ENCODE measurements at regions not wholly inside any gene's neighbourhood (a gene's known extent, or its start where the extent isn't known, plus 50 kb on each side); places are given as distances from the start of the nearest gene placed in this dataset.

DNA sequence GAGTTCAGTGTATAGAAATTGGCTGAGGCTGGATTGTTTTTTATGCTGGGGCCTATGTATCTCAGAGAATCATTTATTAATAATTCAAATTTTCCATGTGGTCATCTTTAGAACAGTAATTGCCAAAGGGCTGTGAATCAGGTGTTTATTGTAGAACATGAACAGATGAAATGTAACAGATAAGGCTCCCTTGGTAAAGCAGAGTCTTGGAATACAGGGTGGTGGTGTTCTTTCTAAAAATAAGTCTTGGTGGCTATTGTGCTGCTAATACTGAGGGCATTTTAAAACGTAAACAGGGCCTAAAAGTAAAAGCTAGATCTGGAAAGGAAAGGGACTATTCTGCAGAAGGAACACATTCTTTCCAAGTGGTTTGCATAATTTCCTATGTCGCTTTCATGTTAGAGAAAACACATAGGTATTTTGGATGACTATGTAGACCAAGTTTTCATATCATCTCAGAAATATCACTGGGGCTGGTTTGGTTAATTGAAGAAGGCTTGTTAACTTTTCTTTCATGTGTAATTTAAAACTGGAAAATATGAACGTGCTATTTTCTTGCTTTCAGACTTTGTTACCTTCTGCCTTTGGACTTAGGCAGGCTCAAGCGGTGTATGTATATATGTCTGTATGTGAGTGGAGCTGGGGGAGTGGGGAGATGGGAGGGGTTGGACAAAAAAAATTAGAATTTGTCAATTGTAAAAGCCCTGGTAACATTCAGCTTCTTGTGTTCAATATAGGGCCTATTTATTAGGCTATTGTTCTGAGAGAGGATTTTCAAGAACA lies 119.9 kb upstream of the ANKRD55 start:
- TF ChIP-seq, protein P1, sequence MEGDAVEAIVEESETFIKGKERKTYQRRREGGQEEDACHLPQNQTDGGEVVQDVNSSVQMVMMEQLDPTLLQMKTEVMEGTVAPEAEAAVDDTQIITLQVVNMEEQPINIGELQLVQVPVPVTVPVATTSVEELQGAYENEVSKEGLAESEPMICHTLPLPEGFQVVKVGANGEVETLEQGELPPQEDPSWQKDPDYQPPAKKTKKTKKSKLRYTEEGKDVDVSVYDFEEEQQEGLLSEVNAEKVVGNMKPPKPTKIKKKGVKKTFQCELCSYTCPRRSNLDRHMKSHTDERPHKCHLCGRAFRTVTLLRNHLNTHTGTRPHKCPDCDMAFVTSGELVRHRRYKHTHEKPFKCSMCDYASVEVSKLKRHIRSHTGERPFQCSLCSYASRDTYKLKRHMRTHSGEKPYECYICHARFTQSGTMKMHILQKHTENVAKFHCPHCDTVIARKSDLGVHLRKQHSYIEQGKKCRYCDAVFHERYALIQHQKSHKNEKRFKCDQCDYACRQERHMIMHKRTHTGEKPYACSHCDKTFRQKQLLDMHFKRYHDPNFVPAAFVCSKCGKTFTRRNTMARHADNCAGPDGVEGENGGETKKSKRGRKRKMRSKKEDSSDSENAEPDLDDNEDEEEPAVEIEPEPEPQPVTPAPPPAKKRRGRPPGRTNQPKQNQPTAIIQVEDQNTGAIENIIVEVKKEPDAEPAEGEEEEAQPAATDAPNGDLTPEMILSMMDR (IDR thresholded peaks at IDR 0.05 in 4 of 5, conservative IDR thresholded peaks at IDR 0.05 in 1 of 5), result no peak
- no peak for TF ChIP-seq POLR2A (IDR thresholded peaks at IDR 0.05)

All from gastrocnemius medialis (tissue), 4 donors.